MCF 10A (cell line): ENCODE measurements at regions not wholly inside any gene's neighbourhood (a gene's known extent, or its start where the extent isn't known, plus 50 kb on each side); places are given as distances from the start of the nearest gene placed in this dataset.
"Not testable (repeated sequence)": the region's sequence is repeated elsewhere in the genome, so short reads cannot be mapped to it uniquely, and the experiment has no call there.

Source experiments
- BruUV-seq: library from RNA; stranded (reverse); fragments of 400-500 nt; replicated peaks from 2 replicates; lab custom pipeline; 2021; lab: Mats Ljungman, UMichigan
- CTCF ChIA-PET: fragments of 300-600 bp; sonication (Branson Sonifier 250); formaldehyde crosslinking; extraction: SDS; loops from one replicate; lab custom pipeline; 2021; ENCODE audit warnings: antibody characterized with exemption, inconsistent platforms; lab: Yijun Ruan, JAX
- POLR2A ChIA-PET: fragments of 300-600, 350-650 bp; sonication (Branson Sonifier 250); formaldehyde crosslinking; extraction: SDS; loops from one replicate; lab custom pipeline; 2020; ENCODE audit warnings: antibody characterized with exemption, inconsistent platforms; lab: Yijun Ruan, JAX
- DNase-seq: peaks from one replicate; pipeline ENCODE4 v3.0.0-alpha.2; 2018; ENCODE audit not compliant: unreplicated experiment
- H3K27ac Mint-ChIP-seq: one replicate; pipeline ENCODE4 v1.8.0; 2022; ENCODE audit warnings: mild to moderate bottlenecking, low read depth, mixed read lengths; ENCODE audit not compliant: unreplicated experiment
- H3K27me3 Mint-ChIP-seq: one replicate; pipeline ENCODE4 v1.8.0; 2022; ENCODE audit warnings: mixed read lengths; ENCODE audit not compliant: insufficient read depth, unreplicated experiment
- H3K36me3 Mint-ChIP-seq: one replicate; pipeline ENCODE4 v1.8.0; 2022; ENCODE audit warnings: mild to moderate bottlenecking, moderate library complexity, mixed read lengths; ENCODE audit not compliant: insufficient read depth, unreplicated experiment
- H3K4me1 Mint-ChIP-seq: one replicate; pipeline ENCODE4 v1.8.0; 2022; ENCODE audit warnings: mixed read lengths; ENCODE audit not compliant: insufficient read depth, unreplicated experiment
- H3K4me3 Mint-ChIP-seq: one replicate; pipeline ENCODE4 v1.8.0; 2022; ENCODE audit warnings: mild to moderate bottlenecking, moderate library complexity, mixed read lengths; ENCODE audit not compliant: unreplicated experiment
- H3K9me3 Mint-ChIP-seq: one replicate; pipeline ENCODE4 v1.8.0; 2022; ENCODE audit warnings: mixed read lengths; ENCODE audit not compliant: unreplicated experiment
- CTCF ChIP-seq: fragments of 200-600 bp; IDR thresholded peaks from one replicate; pipeline ENCODE4 v1.8.0; 2022; ENCODE audit warnings: antibody characterized with exemption, mild to moderate bottlenecking; ENCODE audit not compliant: unreplicated experiment
- intact Hi-C: fragments of 100-400 bp; cut with micrococcal nuclease; formaldehyde crosslinking; loops from 2 replicates; pipeline ENCODE4 v1.14.1; 2022

DNA sequence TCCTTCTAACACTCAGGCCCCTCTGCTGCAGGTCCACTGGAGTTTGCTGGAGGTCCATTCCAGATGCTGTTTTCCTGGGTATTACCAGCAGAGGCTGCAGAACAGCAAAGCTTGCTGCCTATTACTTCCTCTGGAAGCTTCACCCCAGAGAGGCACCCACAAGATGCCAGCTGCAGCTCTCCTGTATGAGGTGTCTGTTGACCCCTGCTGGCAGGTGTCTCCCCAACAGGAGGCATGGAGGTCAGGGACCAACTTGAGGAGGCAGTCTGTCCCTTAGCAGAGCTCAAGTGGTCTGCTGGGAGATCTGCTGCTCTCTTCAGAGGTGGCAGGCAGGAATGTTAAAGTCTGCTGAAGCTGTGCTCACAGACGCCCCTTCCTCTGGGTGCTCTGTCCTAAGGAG is 204.8 kb downstream of the FCRL5 start:
- ChIA-PET POLR2A (no interaction called here), CTCF (interaction anchor here (0.6 to 1.6 kb wide), 5 partner anchors 16 to 149 kb away, joined by 3 to 5 read pairs (median 3); no protein-coding TSS in a partner anchor)
- BruUV-seq: no TSS peak
- Mint-ChIP-seq H3K9me3 (peaks cover 9% of the 10 kb centered on the region), H3K4me3 (no peak overlapping the region), H3K27ac (no peak overlapping the region), H3K27me3 (peaks cover 45% of the 10 kb centered on the region), H3K36me3 (no peaks in the 10 kb centered on the region), H3K4me1 (no peaks in the 10 kb centered on the region)
- DNase-seq: no peak
- intact Hi-C loops: no loop called here
- TF ChIP-seq CTCF: no peak

GRCh38 chr1:157337785-157338184 is 199.6 kb upstream of the ETV3 start:
- DNase-seq, H3K4me1 Mint-ChIP-seq, POLR2A ChIA-PET, BruUV-seq, intact Hi-C loops, H3K9me3 Mint-ChIP-seq, H3K27ac Mint-ChIP-seq, H3K4me3 Mint-ChIP-seq, H3K36me3 Mint-ChIP-seq: not testable (repeated sequence)
- CTCF ChIA-PET: interaction anchor here (0.6 kb wide), 1 partner anchor 43 kb away, joined by 3 read pairs; no protein-coding TSS in a partner anchor
- H3K27me3 Mint-ChIP-seq: peaks cover 65% of the 10 kb centered on the region

GRCh38 chr1:157335056-157335455 is 196.9 kb upstream of the ETV3 start:
- H3K27me3 Mint-ChIP-seq: peaks cover 85% of the 10 kb centered on the region
- intact Hi-C loops: no loop called here
- no peak for TF ChIP-seq CTCF
- no peak overlapping the region for H3K27ac Mint-ChIP-seq
- POLR2A ChIA-PET: no interaction called here
- H3K9me3 Mint-ChIP-seq: no peaks in the 10 kb centered on the region
- H3K36me3 Mint-ChIP-seq: no peaks in the 10 kb centered on the region
- CTCF ChIA-PET: interaction anchor here (0.9 kb wide), 1 partner anchor 158 kb away, joined by 3 read pairs; no protein-coding TSS in a partner anchor
- H3K4me3 Mint-ChIP-seq: no peak overlapping the region
- BruUV-seq: no TSS peak
- no peaks in the 10 kb centered on the region for H3K4me1 Mint-ChIP-seq
- DNase-seq: no peak

DNA sequence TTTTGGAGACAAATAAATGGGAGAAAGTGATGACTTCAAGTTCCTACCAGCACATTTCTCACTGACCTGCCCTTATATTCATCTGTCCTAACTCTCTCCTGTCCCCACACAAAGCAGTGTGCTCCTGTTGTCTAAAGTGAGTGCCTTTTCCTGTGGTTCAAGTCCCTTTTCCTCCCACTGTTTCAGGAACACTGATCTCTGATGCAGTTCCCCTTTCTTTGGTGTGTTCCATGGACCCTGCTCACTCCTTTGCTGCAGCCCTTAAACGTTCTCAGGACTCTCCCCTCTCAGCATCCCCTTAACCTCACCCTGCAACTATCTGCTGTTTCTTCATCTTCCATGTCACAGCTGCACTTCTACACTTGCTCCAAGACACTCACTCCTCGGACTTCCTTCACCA is 195.8 kb upstream of the ETV3 start:
- Mint-ChIP-seq H3K9me3 (no peaks in the 10 kb centered on the region), H3K36me3 (no peaks in the 10 kb centered on the region), H3K4me1 (no peaks in the 10 kb centered on the region), H3K27ac (no peak overlapping the region), H3K27me3 (peaks cover 80% of the 10 kb centered on the region), H3K4me3 (no peak overlapping the region)
- DNase-seq: no peak
- intact Hi-C loops: no loop called here
- ChIA-PET CTCF (interaction anchor here (0.9 kb wide), 1 partner anchor 157 kb away, joined by 3 read pairs; no protein-coding TSS in a partner anchor), POLR2A (no interaction called here)
- no TSS peak for BruUV-seq
- TF ChIP-seq CTCF: no peak

DNA sequence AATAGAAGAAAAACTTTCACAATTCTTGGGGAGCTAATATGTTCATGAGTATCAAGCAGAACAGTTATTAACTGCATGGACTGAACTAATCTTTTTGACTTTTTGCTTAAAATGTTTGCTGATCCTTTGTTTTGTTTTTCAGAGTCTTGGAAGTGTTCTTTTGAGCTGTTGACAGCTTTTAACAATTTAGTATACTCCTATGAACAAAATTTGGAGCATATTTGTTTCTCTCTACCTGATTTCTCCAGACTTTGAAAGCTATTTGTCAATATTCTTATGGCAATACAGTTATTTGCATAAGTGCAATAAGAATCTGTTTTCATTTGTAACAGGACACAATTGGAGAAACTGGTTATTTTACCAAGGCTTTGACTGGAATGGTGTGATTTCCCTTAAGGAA is 192.0 kb upstream of the ETV3 start:
- H3K27ac Mint-ChIP-seq, H3K36me3 Mint-ChIP-seq, H3K4me1 Mint-ChIP-seq, H3K4me3 Mint-ChIP-seq, BruUV-seq, DNase-seq, H3K9me3 Mint-ChIP-seq, intact Hi-C loops: not testable (repeated sequence)
- CTCF ChIA-PET: interaction anchor here (0.6 to 1.2 kb wide), 8 partner anchors 20 to 756 kb away, joined by 3 to 6 read pairs (median 3); no protein-coding TSS in a partner anchor
- H3K27me3 Mint-ChIP-seq: peaks cover 73% of the 10 kb centered on the region
- POLR2A ChIA-PET: interaction anchor here (0.5 kb wide), 1 partner anchor 38 kb away, joined by 4 read pairs; no protein-coding TSS in a partner anchor

DNA sequence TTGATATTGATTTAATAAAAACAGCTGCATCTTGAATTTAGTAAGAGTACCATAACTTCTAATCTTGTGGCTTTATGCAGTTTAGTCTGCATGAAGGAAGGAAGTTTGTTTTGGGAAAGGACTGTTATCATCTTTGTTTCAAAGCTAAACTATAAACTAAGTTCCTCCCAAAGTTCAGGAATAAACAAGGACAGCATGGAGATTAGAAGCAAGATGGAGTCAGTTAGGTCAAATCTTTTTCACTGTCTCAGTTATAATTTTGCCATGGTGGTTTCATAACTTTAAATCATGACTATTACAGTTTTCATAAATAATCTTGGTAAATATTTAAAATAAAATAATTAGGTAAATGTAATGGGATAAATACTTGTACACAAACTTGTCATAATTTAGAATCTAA is 189.9 kb upstream of the ETV3 start:
- CTCF ChIA-PET, H3K4me3 Mint-ChIP-seq: not testable (repeated sequence)
- peaks cover 73% of the 10 kb centered on the region for H3K27me3 Mint-ChIP-seq

More for the DNA sequence above, 189.9 kb upstream of the ETV3 start:
- BruUV-seq, intact Hi-C loops, H3K36me3 Mint-ChIP-seq, H3K9me3 Mint-ChIP-seq, DNase-seq, H3K4me1 Mint-ChIP-seq, POLR2A ChIA-PET, H3K27ac Mint-ChIP-seq: not testable (repeated sequence)
